ENCODE measurements at regions not wholly inside any gene's neighbourhood (a gene's known extent, or its start where the extent isn't known, plus 50 kb on each side); places are given as distances from the start of the nearest gene placed in this dataset.

DNA sequence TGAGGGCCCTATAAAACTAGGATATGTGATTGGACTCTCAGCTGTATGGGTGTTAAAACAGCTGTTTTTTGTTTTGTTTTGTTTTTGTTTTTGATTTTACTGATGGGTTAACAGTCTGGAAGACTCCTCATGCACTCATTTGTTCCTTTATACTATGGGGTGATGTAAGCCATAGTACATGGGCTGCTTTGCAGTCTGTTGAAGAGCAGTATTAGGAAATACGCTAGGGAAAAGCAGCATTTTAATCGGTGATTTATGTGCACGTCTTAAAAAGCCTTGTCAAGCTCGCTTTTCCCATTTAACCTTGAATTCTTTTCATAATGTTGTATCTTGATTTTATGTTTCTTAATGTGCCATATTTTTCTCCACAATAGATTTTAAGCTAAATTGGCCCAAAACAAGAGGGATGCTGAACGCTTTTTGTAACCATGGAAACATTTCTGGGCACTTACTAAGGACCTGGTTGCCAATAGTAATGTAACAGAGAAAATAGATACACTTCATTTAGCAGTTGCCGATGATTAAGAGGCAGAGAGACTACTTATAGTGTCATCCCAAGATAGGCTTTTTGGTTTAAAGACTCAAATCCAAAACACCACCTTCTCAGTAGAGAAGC, 244.0 kb downstream of the SNAPC1 start:
- peak; percentile 56 for DNase-seq (ENCODE audit: low read depth)

GRCh38 chr14:62015243-62015642, 253.0 kb downstream of the SNAPC1 start:
- no peak for DNase-seq (ENCODE audit: low read depth)

DNA sequence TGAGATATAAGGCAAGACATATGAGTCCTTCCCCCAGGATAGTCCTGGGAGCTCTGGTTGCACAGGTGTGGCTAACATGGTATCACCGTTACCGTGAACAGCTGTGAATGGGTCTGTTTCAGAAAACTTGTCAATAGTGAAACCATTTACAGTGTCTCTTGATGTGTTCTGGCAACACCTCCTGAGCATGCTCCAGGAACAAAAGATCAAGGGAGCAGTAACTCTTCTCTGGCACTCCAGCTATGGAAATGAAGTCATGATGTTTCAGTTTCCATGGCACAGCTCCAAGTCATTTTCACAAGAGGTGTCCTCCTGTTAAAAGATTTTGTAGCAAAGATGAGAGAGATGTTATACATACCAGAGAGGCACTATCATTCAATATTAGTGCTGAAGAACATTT, 253.7 kb downstream of the SNAPC1 start:
- no peak for DNase-seq (ENCODE audit: low read depth)

- no peak for DNase-seq (ENCODE audit: low read depth)
Observed at GRCh38 chr14:62017651-62018230, 255.5 kb downstream of the SNAPC1 start.

DNA sequence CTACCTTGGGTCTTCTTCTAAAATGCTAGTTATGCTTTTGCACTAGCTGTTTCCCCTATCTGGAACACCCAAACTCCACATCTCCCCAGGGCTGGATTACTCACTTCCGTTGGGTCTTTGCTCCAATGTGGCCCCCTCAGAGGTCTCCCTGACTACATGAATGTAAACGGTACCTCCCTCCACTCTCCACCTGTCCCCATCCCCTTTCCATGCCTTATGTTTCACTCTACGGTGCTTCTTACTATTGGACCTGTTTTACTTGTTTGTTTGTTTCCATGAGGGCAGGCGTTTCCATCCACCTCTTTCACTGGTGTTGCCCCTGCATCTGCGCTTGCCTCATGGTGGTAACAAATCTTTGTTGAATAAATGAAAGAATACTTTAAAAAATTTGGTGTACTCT, 256.4 kb downstream of the SNAPC1 start:
- DNase-seq (ENCODE audit: low read depth) = no peak

GRCh38 chr14:62027958-62028357, 265.7 kb downstream of the SNAPC1 start:
- DNase-seq (ENCODE audit: low read depth) = no peak

GRCh38 chr14:62029569-62029924, 267.3 kb downstream of the SNAPC1 start:
- no peak for DNase-seq (ENCODE audit: low read depth)

DNA sequence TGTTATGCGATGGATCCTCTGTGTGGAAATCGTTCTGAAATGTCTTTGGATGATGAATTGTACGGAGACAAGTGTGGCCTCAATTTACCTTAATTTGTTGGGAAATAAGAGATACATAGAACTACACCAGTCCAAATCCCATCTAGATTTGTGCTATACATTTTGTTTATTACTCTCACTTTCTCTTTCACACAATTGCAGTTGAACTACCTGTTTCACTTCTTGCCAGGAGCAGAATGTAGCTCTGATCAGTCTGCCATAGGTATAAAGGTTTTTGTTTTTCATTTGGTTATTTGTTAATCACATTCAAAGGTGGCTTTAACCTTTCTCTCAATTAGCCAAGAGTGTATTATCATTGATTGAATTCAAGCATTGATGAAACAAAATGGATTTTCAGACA, 268.2 kb downstream of the SNAPC1 start:
- DNase-seq (ENCODE audit: low read depth) = no peak

GRCh38 chr14:62031504-62031903, 269.3 kb downstream of the SNAPC1 start:
- no peak for DNase-seq (ENCODE audit: low read depth)

DNA sequence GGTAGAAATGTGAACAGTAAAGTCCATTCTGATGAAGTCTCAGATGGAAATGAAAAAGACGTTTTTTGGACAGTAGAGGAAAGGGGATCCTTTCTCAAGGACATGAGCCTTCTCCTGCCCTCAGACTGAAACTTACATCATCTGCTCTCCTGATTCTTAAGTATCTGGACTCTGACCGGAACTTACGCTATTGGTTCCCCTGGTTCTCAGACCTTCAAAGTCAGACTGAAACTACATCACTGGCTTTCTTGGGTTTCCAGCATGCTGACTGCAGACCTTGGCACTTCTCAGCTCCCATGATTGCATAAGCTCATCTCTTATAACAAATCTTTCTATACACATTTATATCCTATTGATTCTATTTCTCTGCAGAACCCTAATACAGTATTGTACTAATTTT, 291.0 kb downstream of the SNAPC1 start:
- DNase-seq (ENCODE audit: low read depth) = no peak

DNA sequence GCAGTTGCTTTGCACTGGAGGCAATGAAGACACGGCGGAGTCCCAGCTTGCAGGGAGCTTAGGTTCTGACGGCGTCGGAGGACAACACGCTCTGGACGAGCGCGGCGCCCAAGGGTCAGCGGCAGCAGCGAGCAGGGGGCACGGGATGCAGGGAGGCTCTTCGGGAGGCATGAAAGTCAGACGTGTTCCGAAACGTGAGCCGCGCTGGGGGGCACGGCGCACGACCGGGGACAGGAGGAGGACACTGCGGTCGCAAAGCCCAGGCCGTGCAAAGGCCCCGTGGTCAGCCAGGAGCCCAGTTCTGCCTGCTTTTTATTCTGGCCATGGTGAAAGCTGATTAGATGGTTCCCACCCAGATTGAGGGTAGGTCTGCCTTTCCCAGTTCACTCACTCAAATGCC, 294.6 kb downstream of the SNAPC1 start:
- DNase-seq (ENCODE audit: low read depth) = no peak

DNA sequence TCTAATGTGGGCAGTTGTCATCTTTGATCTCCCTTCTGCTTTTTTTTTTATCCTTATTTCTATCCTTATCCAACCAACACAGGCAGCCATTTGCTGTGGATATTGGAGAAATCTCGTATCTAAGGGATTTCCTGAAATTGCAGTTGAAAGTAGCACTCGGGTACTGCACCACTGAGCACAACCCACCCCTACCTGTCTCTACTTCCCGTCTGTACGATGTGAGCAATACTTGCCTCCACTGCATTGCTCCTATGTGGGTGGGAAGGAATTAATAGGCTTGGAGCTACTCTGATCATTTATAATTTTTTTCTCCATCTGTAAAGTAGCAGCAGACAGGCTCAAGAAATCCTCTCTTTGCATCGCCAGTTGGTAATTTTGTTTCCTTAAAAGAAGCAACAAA, 300.4 kb downstream of the SNAPC1 start:
- no peak for DNase-seq (ENCODE audit: low read depth)

DNA sequence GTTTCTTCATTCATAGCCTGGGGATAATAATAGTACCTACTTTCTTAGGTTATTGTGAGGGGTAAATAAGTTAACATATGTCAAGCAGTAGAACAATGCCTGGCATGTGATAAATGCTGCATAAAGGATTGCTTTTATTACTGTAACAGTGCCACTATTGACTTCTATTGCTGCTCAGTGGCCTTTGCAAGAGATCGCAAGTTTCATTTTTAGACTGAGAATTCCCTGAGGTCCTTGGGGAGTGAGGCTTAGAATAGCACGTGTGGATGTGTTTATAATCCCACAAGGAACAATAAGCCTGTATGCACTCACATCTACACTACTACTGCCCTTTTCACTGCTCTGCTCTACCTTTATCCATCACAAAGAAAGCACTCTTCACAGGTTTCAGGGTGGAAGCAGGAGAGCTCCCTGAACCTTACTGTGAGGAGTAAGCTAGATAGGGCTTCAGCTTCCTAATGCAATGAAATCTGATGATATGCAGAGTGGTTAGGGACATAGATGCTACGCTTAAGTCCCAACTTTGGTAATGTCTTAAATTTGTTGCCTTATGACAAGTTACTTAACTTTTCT, 302.6 kb downstream of the SNAPC1 start:
- DNase-seq (ENCODE audit: low read depth) = no peak

- no peak for DNase-seq (ENCODE audit: low read depth)
Observed at GRCh38 chr14:62066304-62066703, 304.1 kb downstream of the SNAPC1 start.

GRCh38 chr14:62071039-62071438, 308.8 kb downstream of the SNAPC1 start:
- no peak for DNase-seq (ENCODE audit: low read depth)

GRCh38 chr14:62076368-62076767, 314.1 kb downstream of the SNAPC1 start:
- no peak for DNase-seq (ENCODE audit: low read depth)

DNA sequence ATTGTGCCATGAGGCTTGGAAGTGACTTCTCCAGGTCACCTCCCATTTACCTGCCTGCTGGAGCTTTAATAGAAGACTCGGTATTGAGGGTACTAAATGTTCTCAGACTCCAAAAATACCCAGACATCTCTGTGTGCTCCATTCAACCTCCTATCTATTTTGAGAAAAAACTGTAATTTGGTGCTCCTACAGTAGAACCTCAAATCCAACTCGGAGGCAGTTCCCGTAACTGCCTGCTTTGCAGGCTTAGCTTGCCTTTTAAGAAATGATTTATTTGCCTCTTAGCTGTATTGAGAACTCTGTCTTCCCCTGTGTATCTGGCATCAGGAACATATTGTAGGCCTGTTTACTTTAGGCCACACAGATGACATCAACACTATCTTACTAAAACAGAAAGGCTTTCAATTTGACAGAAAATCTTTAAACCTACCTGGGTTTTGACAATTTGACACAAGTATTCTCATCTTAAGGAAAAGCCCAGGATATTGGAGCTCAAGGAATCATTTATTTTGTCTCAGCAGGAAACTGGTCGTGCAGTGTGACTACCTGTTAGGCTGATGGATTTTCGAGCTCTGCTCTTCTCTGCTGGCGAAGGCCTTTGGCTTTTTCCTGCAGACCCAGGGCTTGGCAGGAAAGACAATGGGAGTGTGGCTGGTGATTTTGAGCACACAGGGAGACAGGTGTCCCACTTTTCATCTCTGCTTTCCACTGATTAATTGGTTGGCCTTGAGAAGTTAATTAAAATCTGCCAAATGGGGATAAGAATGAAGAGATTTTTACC, 314.8 kb downstream of the SNAPC1 start:
- DNase-seq (ENCODE audit: low read depth) = no peak

GRCh38 chr14:62077676-62078261, 315.5 kb downstream of the SNAPC1 start:
- no peak for DNase-seq (ENCODE audit: low read depth)

DNA sequence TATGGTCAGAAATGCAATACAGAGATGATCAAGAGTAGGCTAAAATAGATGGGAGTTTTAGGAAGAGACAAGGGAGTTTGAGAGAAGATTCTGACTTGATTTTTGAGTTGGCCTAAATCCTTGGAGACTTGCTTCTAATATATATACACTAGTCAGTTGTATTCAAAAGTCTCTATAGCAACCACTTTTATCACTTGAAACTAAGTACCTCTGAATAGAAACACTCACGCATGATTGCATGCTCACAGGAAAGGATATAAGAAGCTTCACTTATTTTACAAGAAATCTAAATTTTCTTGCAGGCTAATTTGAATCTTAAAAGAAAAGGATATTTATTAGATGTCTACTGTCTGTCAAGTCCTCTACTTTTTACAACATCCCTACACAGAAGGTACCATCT, 316.8 kb downstream of the SNAPC1 start:
- no peak for DNase-seq (ENCODE audit: low read depth)

GRCh38 chr14:62081012-62081612, 318.9 kb downstream of the SNAPC1 start:
- no peak for DNase-seq (ENCODE audit: low read depth)

GRCh38 chr14:62081951-62082350, 319.7 kb downstream of the SNAPC1 start:
- no peak for DNase-seq (ENCODE audit: low read depth)

DNA sequence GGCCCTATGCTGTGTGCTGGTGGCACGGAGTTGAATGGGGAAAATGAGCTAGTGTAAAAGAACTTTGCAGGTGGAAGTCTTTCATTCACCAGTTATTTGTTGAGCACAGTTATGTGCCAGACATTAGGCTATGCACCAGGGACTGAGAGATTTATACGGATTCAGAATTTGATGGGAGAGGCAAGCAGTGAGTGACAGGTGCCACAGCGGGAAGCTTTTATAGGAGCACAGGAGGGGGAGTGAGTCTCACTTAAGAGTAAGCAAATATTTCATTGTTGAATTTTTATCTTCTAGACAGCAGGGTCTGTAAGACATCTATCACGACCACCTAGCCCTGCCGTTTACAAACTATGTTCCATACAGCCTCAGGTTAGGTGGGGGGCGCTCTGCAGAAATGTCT, 320.6 kb downstream of the SNAPC1 start:
- DNase-seq (ENCODE audit: low read depth) = no peak

Measured in forelimb muscle (tissue), 1 donor.